Uterus (tissue), 3 donors: ENCODE measurements at regions not wholly inside any gene's neighbourhood (a gene's known extent, or its start where the extent isn't known, plus 50 kb on each side); places are given as distances from the start of the nearest gene placed in this dataset.

Experiments used
- DNase-seq, 2 donors: peaks; one replicate each; pipeline ENCODE4 v3.0.0-alpha.2; 2019 to 2020
- H3K27ac ChIP-seq, 2 donors: fragments of 200-600 bp; sonication (generic); 1 replicate in 1 of 2; 2 replicates in 1 of 2; pipeline ENCODE4 v1.5.1; 2016 to 2018
- H3K27me3 ChIP-seq, 2 donors: fragments of 200-600 bp; sonication (generic); one replicate each; pipeline ENCODE4 v1.5.1; 2018 to 2019; ENCODE audit warnings: control low read depth in 1 of 2
- H3K36me3 ChIP-seq, 2 donors: fragments of 200-600 bp; sonication (generic); one replicate each; pipeline ENCODE4 v1.5.1; 2019; ENCODE audit warnings: control low read depth in 1 of 2
- H3K4me1 ChIP-seq, 2 donors: fragments of 200-600 bp; sonication (generic); one replicate each; pipeline ENCODE4 v1.5.1; 2018 to 2019; ENCODE audit warnings: control low read depth in 1 of 2
- H3K4me3 ChIP-seq, 2 donors: fragments of 200-600 bp; sonication (generic); 1 replicate in 1 of 2; 2 replicates in 1 of 2; pipeline ENCODE4 v1.5.1; 2018 to 2019; ENCODE audit warnings: mild to moderate bottlenecking in 1 of 2
- H3K9me3 ChIP-seq, 2 donors: fragments of 200-600 bp; sonication (generic); one replicate each; pipeline ENCODE4 v1.5.1; 2019; ENCODE audit warnings: control low read depth in 1 of 2
- POLR2A ChIP-seq, 2 donors: fragments of 450-650 bp; IDR thresholded peaks; one replicate each; pipeline ENCODE4 v1.6.1; 2016; ENCODE audit warnings: antibody characterized with exemption in 2 of 2, mild to moderate bottlenecking in 1 of 2, moderate library complexity in 1 of 2
- intact Hi-C: fragments of 100-400 bp; cut with DNase I; formaldehyde crosslinking; loops from one replicate; pipeline ENCODE4 v1.15.1; 2023; ENCODE audit warnings: low total_unique reads
- TF ChIP-seq, protein P1 (sequence below), 4 experiments: fragments of 200-600 bp in 2 of 4; fragments of 450-650 bp in 2 of 4; sonication (generic) in 2 of 4; IDR thresholded peaks; one replicate each; pipeline ENCODE4 v1.5.1; 2016 to 2019; ENCODE audit warnings: antibody characterized with exemption in 4 of 4, mild to moderate bottlenecking in 2 of 4, moderate library complexity in 1 of 4
- donor health status: DM: yes; HTN: yes; CAD: no.

DNA sequence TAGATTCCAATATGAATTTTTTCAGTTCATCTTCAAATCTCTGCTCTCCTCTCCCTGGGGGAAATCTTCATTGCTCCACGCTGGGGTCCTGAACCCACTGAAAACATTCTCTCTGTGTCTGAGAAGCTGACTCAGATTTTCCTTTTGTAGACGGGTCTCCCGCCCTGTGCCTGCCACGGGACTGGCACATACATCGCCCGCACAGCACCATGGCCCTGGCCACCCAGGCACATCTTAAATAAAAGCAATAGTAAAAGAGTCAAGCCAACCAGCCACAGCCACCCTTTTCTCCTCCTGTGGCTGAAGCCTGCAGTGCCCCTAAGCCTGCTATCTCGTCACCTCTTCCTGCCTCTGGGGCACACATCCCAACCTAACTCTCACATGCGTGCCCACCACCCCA, 301.2 kb downstream of the ZNF536 start:
- Histone ChIP-seq H3K9me3 (no peaks in the 10 kb centered on the region), H3K4me3 (no peak overlapping the region), H3K36me3 (no peaks in the 10 kb centered on the region), H3K27me3 (no peaks in the 10 kb centered on the region), H3K27ac (no peak overlapping the region), H3K4me1 (no peaks in the 10 kb centered on the region)
- no peak for DNase-seq
- intact Hi-C loops: loop anchor here (10.0 kb wide), 1 partner anchor 1551 kb away; no protein-coding TSS in a partner anchor
- TF ChIP-seq, protein P1, sequence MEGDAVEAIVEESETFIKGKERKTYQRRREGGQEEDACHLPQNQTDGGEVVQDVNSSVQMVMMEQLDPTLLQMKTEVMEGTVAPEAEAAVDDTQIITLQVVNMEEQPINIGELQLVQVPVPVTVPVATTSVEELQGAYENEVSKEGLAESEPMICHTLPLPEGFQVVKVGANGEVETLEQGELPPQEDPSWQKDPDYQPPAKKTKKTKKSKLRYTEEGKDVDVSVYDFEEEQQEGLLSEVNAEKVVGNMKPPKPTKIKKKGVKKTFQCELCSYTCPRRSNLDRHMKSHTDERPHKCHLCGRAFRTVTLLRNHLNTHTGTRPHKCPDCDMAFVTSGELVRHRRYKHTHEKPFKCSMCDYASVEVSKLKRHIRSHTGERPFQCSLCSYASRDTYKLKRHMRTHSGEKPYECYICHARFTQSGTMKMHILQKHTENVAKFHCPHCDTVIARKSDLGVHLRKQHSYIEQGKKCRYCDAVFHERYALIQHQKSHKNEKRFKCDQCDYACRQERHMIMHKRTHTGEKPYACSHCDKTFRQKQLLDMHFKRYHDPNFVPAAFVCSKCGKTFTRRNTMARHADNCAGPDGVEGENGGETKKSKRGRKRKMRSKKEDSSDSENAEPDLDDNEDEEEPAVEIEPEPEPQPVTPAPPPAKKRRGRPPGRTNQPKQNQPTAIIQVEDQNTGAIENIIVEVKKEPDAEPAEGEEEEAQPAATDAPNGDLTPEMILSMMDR (IDR thresholded peaks at IDR 0.05): no peak
- no peak for TF ChIP-seq POLR2A (IDR thresholded peaks at IDR 0.05)

DNA sequence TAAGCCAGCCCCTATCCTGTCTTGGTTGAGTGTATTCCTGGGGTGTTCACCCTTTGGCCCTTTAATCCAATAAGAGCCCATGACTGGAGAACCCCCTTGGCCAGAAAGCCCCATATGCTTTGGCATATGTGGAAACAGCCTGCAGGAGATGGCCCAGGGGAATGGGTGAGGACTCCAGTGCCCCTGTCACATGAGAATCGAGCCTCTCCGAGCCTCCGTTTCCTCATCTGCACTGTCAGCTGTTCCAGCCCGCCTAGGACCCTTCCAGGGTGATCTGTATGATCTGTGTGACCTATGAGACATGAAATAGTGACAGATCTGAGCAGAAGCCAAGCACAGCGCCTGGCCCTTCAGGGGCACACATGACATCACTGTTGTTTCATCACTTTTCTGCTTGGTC, 300.7 kb downstream of the ZNF536 start:
- no peaks in the 10 kb centered on the region for H3K4me1 ChIP-seq
- TF ChIP-seq, protein P1 (IDR thresholded peaks at IDR 0.05): no peak
- no peak for TF ChIP-seq POLR2A (IDR thresholded peaks at IDR 0.05)
- no peaks in the 10 kb centered on the region for H3K36me3 ChIP-seq
- no peaks in the 10 kb centered on the region for H3K27me3 ChIP-seq
- H3K4me3 ChIP-seq: no peak overlapping the region
- H3K27ac ChIP-seq: no peak overlapping the region
- intact Hi-C loops: loop anchor here (10.0 kb wide), 1 partner anchor 1552 kb away; no protein-coding TSS in a partner anchor
- DNase-seq: no peak
- no peaks in the 10 kb centered on the region for H3K9me3 ChIP-seq

DNA sequence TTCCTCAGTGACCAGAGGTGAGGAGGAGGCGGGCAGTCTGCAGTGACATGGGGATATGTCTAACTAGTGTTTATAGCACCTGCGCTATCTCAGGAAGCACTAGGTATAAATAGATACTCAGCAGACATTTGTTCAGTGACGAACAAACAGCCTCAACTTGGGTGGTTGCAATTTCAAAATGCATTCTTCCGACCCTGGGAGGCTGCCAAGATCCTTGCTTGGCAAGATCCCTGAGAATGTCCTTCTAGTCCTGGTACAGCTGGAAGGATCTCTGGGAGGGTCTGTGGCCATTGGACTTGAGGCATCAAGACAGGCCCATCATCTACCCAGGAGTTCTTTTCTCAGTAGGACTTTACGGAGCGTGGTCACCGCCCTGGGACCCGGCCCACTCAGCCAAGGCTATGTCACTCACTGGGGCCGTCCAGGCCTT, 299.5 kb downstream of the ZNF536 start:
- Histone ChIP-seq H3K4me1 (no peaks in the 10 kb centered on the region), H3K4me3 (no peak overlapping the region), H3K36me3 (no peaks in the 10 kb centered on the region), H3K27ac (no peak overlapping the region), H3K27me3 (no peaks in the 10 kb centered on the region), H3K9me3 (no peaks in the 10 kb centered on the region)
- TF ChIP-seq, protein P1 (IDR thresholded peaks at IDR 0.05): no peak
- no peak for TF ChIP-seq POLR2A (IDR thresholded peaks at IDR 0.05)
- no peak for DNase-seq
- intact Hi-C loops: loop anchor here (10.0 kb wide), 1 partner anchor 1553 kb away; no protein-coding TSS in a partner anchor

DNA sequence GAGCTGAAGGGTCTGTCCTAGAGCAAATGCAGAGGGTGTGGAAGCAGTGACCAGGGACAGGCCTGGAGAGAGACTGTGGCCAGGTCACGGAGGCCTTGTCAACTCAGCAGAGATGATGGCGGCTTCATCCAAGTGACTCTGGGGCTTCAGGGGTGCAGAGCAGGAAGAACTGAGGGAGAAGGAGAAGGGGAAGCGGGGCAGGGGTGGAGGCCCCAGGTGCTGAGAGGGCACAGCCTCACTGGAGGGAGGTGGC, 299.1 kb downstream of the ZNF536 start:
- no peaks in the 10 kb centered on the region for H3K27me3 ChIP-seq
- intact Hi-C loops: loop anchor here (10.0 kb wide), 1 partner anchor 1554 kb away; no protein-coding TSS in a partner anchor
- DNase-seq: no peak
- no peak overlapping the region for H3K27ac ChIP-seq
- no peaks in the 10 kb centered on the region for H3K9me3 ChIP-seq
- no peak overlapping the region for H3K4me3 ChIP-seq
- TF ChIP-seq, protein P1 (IDR thresholded peaks at IDR 0.05): no peak
- no peak for TF ChIP-seq POLR2A (IDR thresholded peaks at IDR 0.05)
- H3K4me1 ChIP-seq: no peaks in the 10 kb centered on the region
- no peaks in the 10 kb centered on the region for H3K36me3 ChIP-seq

DNA sequence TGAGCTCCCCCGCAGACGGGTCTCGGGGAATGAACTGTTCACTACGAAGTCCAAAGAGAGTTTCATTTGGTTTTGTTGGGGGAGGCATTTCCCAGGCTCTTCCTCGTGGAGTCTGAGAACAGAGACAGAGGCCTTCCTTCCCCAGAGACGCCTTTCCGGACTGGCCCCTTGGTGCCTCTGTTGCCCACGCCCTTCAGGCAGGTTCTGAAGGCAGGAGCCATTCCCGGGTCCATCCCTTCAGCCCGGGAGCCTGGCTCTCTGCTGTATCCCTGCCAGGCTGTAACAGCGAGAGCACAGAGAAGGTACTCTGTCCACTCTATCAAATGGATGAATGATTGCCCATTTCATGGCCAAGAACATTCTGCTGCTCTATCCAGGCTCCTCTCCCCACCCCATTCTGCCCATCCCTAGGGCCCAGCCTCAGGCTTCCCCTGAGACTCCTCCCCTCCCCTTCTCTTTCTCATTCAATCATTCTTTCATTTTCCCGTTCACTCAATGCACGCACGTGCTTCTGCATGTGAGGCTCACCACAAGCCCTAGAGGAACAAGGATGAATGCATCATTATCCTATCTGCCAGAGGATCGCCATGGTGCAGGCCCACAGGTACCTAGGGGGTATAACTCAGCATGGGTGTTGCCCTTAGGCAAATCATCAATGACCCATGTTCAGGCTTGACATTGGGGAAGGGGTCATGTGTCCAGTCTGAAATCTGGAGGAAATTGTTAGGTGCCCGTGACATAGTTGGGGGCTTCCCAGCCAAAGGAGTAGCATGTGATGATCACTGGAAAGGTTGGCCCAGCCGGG, 298.6 kb downstream of the ZNF536 start:
- Histone ChIP-seq H3K9me3 (no peaks in the 10 kb centered on the region), H3K4me1 (no peaks in the 10 kb centered on the region), H3K36me3 (no peaks in the 10 kb centered on the region), H3K27me3 (no peaks in the 10 kb centered on the region), H3K27ac (peak overlapping the region; percentile 47 to 68), H3K4me3 (no peak overlapping the region)
- TF ChIP-seq, protein P1 (IDR thresholded peaks at IDR 0.05): no peak
- TF ChIP-seq POLR2A (IDR thresholded peaks at IDR 0.05): no peak
- intact Hi-C loops: loop anchor here (10.0 kb wide), 1 partner anchor 1554 kb away; no protein-coding TSS in a partner anchor
- no peak for DNase-seq
